ENCODE measurements at regions not wholly inside any gene's neighbourhood (a gene's known extent, or its start where the extent isn't known, plus 50 kb on each side); places are given as distances from the start of the nearest gene placed in this dataset.

GRCh38 chr13:40148742-40149141 lies 493.3 kb downstream of the COG6 start:
- no peak for TF ChIP-seq POLR2AphosphoS5 (IDR thresholded peaks at IDR 0.05)
- TF ChIP-seq CTCF (IDR thresholded peaks at IDR 0.05) = no peak
- no peak for TF ChIP-seq POLR2A (IDR thresholded peaks at IDR 0.05)
- Histone ChIP-seq H3K27ac (peak overlapping the region in 1 of 2 donors; percentile 50), H3K4me3 (no peak overlapping the region), H3K4me1 (replicated peaks) (no peaks in the 10 kb centered on the region), H3K9me3 (no peaks in the 10 kb centered on the region), H3K36me3 (no peaks in the 10 kb centered on the region), H3K27me3 (replicated peaks; ENCODE audit: insufficient read depth) (no peaks in the 10 kb centered on the region)
- DNase-seq (ENCODE audit: low spot score) = no peak
- 92% methylated on average over 1 of the region's 1 CpG for WGBS
- intact Hi-C loops (cut with DNase I) = loop anchor here (5.0 to 10.0 kb wide), 3 partner anchors 44 to 519 kb away; partner anchors contain the start of gene FOXO1

GRCh38 chr13:40149611-40150274 lies 494.3 kb downstream of the COG6 start:
- WGBS = 28% methylated on average over 6 of the region's 6 CpGs
- intact Hi-C loops (cut with DNase I) = loop anchor here (2.0 to 10.0 kb wide), 4 partner anchors 25 to 518 kb away; partner anchors contain the start of gene FOXO1
- Histone ChIP-seq H3K4me3 (no peak overlapping the region), H3K27me3 (replicated peaks; ENCODE audit: insufficient read depth) (no peaks in the 10 kb centered on the region), H3K9me3 (no peaks in the 10 kb centered on the region), H3K4me1 (replicated peaks) (no peaks in the 10 kb centered on the region), H3K36me3 (no peaks in the 10 kb centered on the region), H3K27ac (peak overlapping the region; percentile 45 to 50)
- TF ChIP-seq CTCF (IDR thresholded peaks at IDR 0.05) = no peak
- TF ChIP-seq POLR2AphosphoS5 (IDR thresholded peaks at IDR 0.05) = peak; percentile 51
- DNase-seq (ENCODE audit: low spot score) = peak; percentile 19

- H3K4me3 ChIP-seq = no peak overlapping the region
- TF ChIP-seq POLR2AphosphoS5 (IDR thresholded peaks at IDR 0.05) (no peak), POLR2A (IDR thresholded peaks at IDR 0.05) (no peak), CTCF (IDR thresholded peaks at IDR 0.05) (no peak)
- H3K4me1 ChIP-seq (replicated peaks) = no peaks in the 10 kb centered on the region
- no peaks in the 10 kb centered on the region for H3K36me3 ChIP-seq
- WGBS = 96% methylated on average over 2 of the region's 2 CpGs
- H3K27ac ChIP-seq = no peak overlapping the region
- no peak for DNase-seq (ENCODE audit: low spot score)
- intact Hi-C loops (cut with DNase I) = loop anchor here (2.0 kb wide), 1 partner anchor 23 kb away; no protein-coding TSS in a partner anchor
- no peaks in the 10 kb centered on the region for H3K9me3 ChIP-seq
- no peaks in the 10 kb centered on the region for H3K27me3 ChIP-seq (replicated peaks; ENCODE audit: insufficient read depth)
Observed at GRCh38 chr13:40151673-40152072, 496.2 kb downstream of the COG6 start.

- Histone ChIP-seq H3K36me3 (no peaks in the 10 kb centered on the region), H3K4me3 (no peak overlapping the region), H3K9me3 (no peaks in the 10 kb centered on the region), H3K27me3 (replicated peaks; ENCODE audit: insufficient read depth) (no peaks in the 10 kb centered on the region), H3K4me1 (replicated peaks) (no peaks in the 10 kb centered on the region), H3K27ac (no peak overlapping the region)
- TF ChIP-seq POLR2A (IDR thresholded peaks at IDR 0.05) = no peak
- no peak for TF ChIP-seq CTCF (IDR thresholded peaks at IDR 0.05)
- TF ChIP-seq POLR2AphosphoS5 (IDR thresholded peaks at IDR 0.05) = no peak
- WGBS = 77% methylated on average over 3 of the region's 3 CpGs
- DNase-seq (ENCODE audit: low spot score) = no peak
- intact Hi-C loops (cut with DNase I) = no loop called here
Observed at GRCh38 chr13:40152145-40152544, 496.7 kb downstream of the COG6 start.

GRCh38 chr13:40152922-40153321 lies 497.5 kb downstream of the COG6 start:
- intact Hi-C loops (cut with DNase I) = no loop called here
- Histone ChIP-seq H3K4me1 (replicated peaks) (no peaks in the 10 kb centered on the region), H3K9me3 (no peaks in the 10 kb centered on the region), H3K36me3 (no peaks in the 10 kb centered on the region), H3K27me3 (replicated peaks; ENCODE audit: insufficient read depth) (no peaks in the 10 kb centered on the region), H3K4me3 (no peak overlapping the region), H3K27ac (no peak overlapping the region)
- WGBS = 91% methylated on average over 4 of the region's 4 CpGs
- TF ChIP-seq CTCF (IDR thresholded peaks at IDR 0.05) = no peak
- no peak for TF ChIP-seq POLR2AphosphoS5 (IDR thresholded peaks at IDR 0.05)
- TF ChIP-seq POLR2A (IDR thresholded peaks at IDR 0.05) = no peak
- DNase-seq (ENCODE audit: low spot score) = no peak
